Fibroblast of lung (primary cell): ENCODE measurements at regions not wholly inside any gene's neighbourhood (a gene's known extent, or its start where the extent isn't known, plus 50 kb on each side); places are given as distances from the start of the nearest gene placed in this dataset.

Source experiments
- DNase-seq, 2 donors: peaks; one replicate each; pipeline versions ENCODE4 v3.0.0 to v3.0.0-alpha.2; 2010; ENCODE audit warnings: low read depth in 2 of 2
- H2AFZ ChIP-seq: 2 replicates; pipeline ENCODE4 v1.5.1; 2012; ENCODE audit warnings: low read length, control low read depth, inconsistent platforms
- H3K27ac ChIP-seq: 2 replicates; pipeline ENCODE4 v1.5.1; 2011; ENCODE audit warnings: low read length, control low read depth; ENCODE audit not compliant: insufficient read depth
- H3K27me3 ChIP-seq: 2 replicates; pipeline ENCODE4 v1.5.1; 2011; ENCODE audit warnings: mild to moderate bottlenecking, low read length; ENCODE audit not compliant: control insufficient read depth, insufficient read depth
- H3K36me3 ChIP-seq: 2 replicates; pipeline ENCODE4 v1.5.1; 2011; ENCODE audit warnings: low read length; ENCODE audit not compliant: control insufficient read depth, insufficient read depth
- H3K4me1 ChIP-seq: 2 replicates; pipeline ENCODE4 v1.5.1; 2011; ENCODE audit warnings: low read length; ENCODE audit not compliant: control insufficient read depth, insufficient read depth; ENCODE audit errors: extremely low read depth
- H3K4me2 ChIP-seq: 2 replicates; pipeline ENCODE4 v1.5.1; 2011; ENCODE audit warnings: low read length, control low read depth; ENCODE audit not compliant: insufficient read depth; ENCODE audit errors: extremely low read depth
- H3K4me3 ChIP-seq, 4 experiments: fragments of 200-600 bp in 1 of 4; sonication (generic) in 1 of 4; replicated peaks in 1 of 4; 2 replicates each; pipeline ENCODE4 v1.5.1; 2011 to 2016; ENCODE audit warnings: low read length in 4 of 4, low read depth in 3 of 4, mild to moderate bottlenecking in 3 of 4, control low read depth in 2 of 4, inconsistent platforms in 1 of 4, mixed read lengths in 1 of 4; ENCODE audit not compliant: insufficient read depth in 1 of 4; ENCODE audit errors: control extremely low read depth in 1 of 4
- H3K79me2 ChIP-seq: 2 replicates; pipeline ENCODE4 v1.5.1; 2012; ENCODE audit warnings: mild to moderate bottlenecking, low read length, inconsistent platforms; ENCODE audit not compliant: control insufficient read depth, insufficient read depth
- H3K9ac ChIP-seq: 2 replicates; pipeline ENCODE4 v1.5.1; 2011; ENCODE audit warnings: mild to moderate bottlenecking, low read length, control low read depth; ENCODE audit not compliant: insufficient read depth
- H3K9me3 ChIP-seq: 2 replicates; pipeline ENCODE4 v1.5.1; 2012; ENCODE audit warnings: low read depth, low read length; ENCODE audit not compliant: control insufficient read depth, insufficient read depth
- H4K20me1 ChIP-seq: 2 replicates; pipeline ENCODE4 v1.5.1; 2011; ENCODE audit warnings: low read length; ENCODE audit not compliant: control insufficient read depth, insufficient read depth; ENCODE audit errors: extremely low read depth
- EZH2 ChIP-seq: IDR thresholded peaks from 2 replicates; pipeline ENCODE4 v1.5.1; 2012; ENCODE audit warnings: low read length, control low read depth, mild to moderate bottlenecking; ENCODE audit errors: missing control alignments
- TF ChIP-seq, protein P1 (sequence below), 2 donors: IDR thresholded peaks in 1 of 2; conservative IDR thresholded peaks in 1 of 2; 1 replicate in 1 of 2; 2 replicates in 1 of 2; pipeline ENCODE4 v1.5.1; 2011 to 2012; ENCODE audit warnings: low read length in 2 of 2, control low read depth in 1 of 2, inconsistent platforms in 1 of 2, low read depth in 1 of 2, mild to moderate bottlenecking in 1 of 2

DNA sequence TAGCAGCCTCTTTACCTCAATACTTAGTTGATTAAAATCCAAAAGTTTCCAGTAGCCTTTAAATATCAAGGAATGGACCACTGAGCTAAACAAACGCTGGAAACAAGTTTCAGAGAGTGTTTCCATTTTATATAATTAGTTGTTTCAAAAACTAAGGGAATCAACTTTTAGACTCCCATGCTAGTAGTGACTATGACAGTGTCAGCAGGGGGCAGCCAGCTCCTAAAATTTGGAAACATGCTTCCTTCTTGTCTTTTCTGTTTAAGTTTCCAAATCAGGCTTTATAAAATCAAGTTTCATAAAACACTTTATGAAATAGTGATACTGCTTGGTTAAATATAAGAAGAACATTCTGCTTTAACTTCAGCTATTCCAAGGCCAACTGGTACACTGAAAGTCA is 138.2 kb upstream of the TMEM229A start:
- H4K20me1 ChIP-seq: no peaks in the 10 kb centered on the region
- no peak overlapping the region for H3K9ac ChIP-seq
- no peaks in the 10 kb centered on the region for H3K36me3 ChIP-seq
- TF ChIP-seq EZH2: no peak
- TF ChIP-seq, protein P1, sequence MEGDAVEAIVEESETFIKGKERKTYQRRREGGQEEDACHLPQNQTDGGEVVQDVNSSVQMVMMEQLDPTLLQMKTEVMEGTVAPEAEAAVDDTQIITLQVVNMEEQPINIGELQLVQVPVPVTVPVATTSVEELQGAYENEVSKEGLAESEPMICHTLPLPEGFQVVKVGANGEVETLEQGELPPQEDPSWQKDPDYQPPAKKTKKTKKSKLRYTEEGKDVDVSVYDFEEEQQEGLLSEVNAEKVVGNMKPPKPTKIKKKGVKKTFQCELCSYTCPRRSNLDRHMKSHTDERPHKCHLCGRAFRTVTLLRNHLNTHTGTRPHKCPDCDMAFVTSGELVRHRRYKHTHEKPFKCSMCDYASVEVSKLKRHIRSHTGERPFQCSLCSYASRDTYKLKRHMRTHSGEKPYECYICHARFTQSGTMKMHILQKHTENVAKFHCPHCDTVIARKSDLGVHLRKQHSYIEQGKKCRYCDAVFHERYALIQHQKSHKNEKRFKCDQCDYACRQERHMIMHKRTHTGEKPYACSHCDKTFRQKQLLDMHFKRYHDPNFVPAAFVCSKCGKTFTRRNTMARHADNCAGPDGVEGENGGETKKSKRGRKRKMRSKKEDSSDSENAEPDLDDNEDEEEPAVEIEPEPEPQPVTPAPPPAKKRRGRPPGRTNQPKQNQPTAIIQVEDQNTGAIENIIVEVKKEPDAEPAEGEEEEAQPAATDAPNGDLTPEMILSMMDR (conservative IDR thresholded peaks at IDR 0.05 in 1 of 2, IDR thresholded peaks at IDR 0.05 in 1 of 2; ENCODE audit: low read depth in 1 of 2, low read length in 2 of 2): peak; percentile 67 to 81
- peak in 1 of 2 donors; percentile 85 for DNase-seq
- no peaks in the 10 kb centered on the region for H3K4me1 ChIP-seq
- H3K4me2 ChIP-seq: no peak overlapping the region
- no peaks in the 10 kb centered on the region for H3K79me2 ChIP-seq
- no peak overlapping the region for H2AFZ ChIP-seq
- H3K27ac ChIP-seq: no peak overlapping the region
- H3K9me3 ChIP-seq: no peaks in the 10 kb centered on the region
- H3K27me3 ChIP-seq: no peaks in the 10 kb centered on the region
- no peak overlapping the region for H3K4me3 ChIP-seq

DNA sequence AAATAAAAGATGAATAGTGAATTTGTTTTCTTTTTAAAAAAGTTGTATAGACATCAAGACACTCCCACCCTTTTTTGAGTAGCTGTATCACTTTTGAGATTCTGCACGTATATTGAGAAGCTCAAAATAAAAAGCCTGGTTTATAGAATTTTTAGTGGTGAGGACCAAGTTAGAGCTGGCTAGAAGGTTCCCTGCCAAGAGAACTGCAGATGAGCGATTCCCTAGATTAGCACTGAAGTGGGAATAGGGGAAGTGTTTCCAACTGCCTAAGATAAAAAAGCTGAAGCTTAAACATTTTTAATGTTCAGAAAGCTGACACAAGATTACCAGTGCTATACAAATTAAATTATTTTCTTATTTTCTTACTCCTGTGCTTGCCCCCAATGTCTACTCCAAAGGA is 135.7 kb upstream of the TMEM229A start:
- Histone ChIP-seq H3K27ac (no peak overlapping the region), H2AFZ (no peak overlapping the region), H4K20me1 (no peaks in the 10 kb centered on the region), H3K79me2 (no peaks in the 10 kb centered on the region), H3K9me3 (no peaks in the 10 kb centered on the region), H3K36me3 (no peaks in the 10 kb centered on the region), H3K9ac (no peak overlapping the region), H3K27me3 (no peaks in the 10 kb centered on the region), H3K4me1 (no peaks in the 10 kb centered on the region), H3K4me3 (no peak overlapping the region), H3K4me2 (no peak overlapping the region)
- TF ChIP-seq, protein P1 (conservative IDR thresholded peaks at IDR 0.05 in 1 of 2, IDR thresholded peaks at IDR 0.05 in 1 of 2; ENCODE audit: low read depth in 1 of 2, low read length in 2 of 2): no peak
- TF ChIP-seq EZH2: no peak
- no peak for DNase-seq

DNA sequence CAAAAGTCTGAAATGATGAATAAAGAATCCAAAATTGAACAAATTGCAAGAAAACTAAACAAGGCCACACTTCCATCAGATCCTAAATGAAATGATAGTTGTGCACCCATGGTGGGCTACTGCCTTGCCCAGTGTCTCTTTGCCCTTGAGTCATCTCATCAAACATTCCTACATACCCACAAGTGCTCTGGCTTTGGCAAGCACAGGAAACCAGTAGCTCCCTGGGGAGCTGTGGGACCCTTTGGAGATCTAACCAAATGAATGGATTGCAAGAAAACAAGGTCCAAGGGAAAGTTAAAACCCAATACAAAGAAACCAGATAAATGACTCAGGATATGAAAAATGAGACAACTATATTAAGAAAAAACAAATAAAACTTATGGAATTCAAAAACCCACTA is 129.8 kb upstream of the TMEM229A start:
- H3K4me3 ChIP-seq: no peak overlapping the region
- no peaks in the 10 kb centered on the region for H4K20me1 ChIP-seq
- H2AFZ ChIP-seq: no peak overlapping the region
- no peaks in the 10 kb centered on the region for H3K9me3 ChIP-seq
- TF ChIP-seq EZH2: no peak
- TF ChIP-seq, protein P1 (conservative IDR thresholded peaks at IDR 0.05 in 1 of 2, IDR thresholded peaks at IDR 0.05 in 1 of 2; ENCODE audit: low read depth in 1 of 2, low read length in 2 of 2): no peak
- no peaks in the 10 kb centered on the region for H3K4me1 ChIP-seq
- H3K79me2 ChIP-seq: no peaks in the 10 kb centered on the region
- no peak overlapping the region for H3K27ac ChIP-seq
- H3K9ac ChIP-seq: no peak overlapping the region
- no peak overlapping the region for H3K4me2 ChIP-seq
- no peaks in the 10 kb centered on the region for H3K36me3 ChIP-seq
- DNase-seq: peak; percentile 5 to 23
- no peaks in the 10 kb centered on the region for H3K27me3 ChIP-seq
